HG03135 (cell line): ENCODE measurements at regions not wholly inside any gene's neighbourhood (a gene's known extent, or its start where the extent isn't known, plus 50 kb on each side); places are given as distances from the start of the nearest gene placed in this dataset.

Experiments used
- ATAC-seq: cut with Tn5 transposase; IDR thresholded peaks from one replicate; pipeline ENCODE4 v1.9.1; 2021; ENCODE audit warnings: mild to moderate bottlenecking, moderate library complexity; ENCODE audit not compliant: unreplicated experiment

DNA sequence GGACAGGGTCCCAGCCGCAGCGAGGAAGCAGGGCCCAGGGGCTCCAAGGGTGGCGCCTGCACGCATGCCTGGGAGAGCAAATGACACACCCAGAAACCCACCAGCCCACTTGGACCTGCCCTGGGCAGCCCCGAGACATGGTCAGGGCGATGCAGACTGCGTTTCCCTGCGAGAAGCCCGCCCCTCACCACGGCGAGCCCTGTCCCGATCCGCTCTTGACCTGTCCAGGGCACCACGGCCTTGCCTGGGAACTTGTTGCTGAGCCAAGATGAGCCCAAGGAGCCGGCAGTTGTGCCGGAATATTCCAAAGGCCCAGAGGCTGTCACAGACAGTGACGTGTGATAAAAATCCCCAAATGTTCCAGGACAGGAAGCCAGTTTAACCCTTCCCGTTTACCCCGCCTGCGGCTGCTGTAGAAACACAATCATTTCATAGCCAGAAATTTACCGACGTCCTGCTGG, 78.1 kb downstream of the SIK1 start:
- no peak for ATAC-seq

DNA sequence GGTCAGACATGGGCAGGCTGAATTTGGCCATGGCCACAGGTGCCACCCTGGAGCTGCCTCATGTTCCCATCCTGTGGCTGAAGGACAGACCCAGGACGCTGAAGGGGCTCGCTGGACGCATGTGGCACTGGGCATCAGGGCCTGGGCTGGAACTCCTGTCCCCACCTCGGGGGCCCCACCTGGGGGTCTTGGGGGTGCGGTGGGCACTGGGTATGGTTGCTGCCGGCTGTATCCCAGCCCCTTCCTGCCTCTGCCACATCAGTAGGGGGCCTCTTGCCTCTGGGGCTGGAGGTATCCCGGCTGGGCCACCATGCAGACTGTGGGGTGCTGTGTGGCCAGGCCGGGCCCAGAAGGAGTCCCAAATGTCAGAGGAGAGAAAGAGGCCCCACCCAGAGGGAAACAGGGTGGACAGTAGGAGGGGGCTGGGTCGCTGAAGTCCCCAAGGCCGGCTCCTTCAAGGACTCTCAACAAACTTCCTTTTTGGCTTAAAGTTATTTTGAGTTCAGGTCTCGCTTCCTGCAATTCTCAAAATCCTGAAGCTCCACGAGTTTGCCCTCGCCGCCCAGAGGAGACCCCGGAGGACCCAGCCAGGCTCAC, 78.7 kb downstream of the SIK1 start:
- ATAC-seq = no peak

DNA sequence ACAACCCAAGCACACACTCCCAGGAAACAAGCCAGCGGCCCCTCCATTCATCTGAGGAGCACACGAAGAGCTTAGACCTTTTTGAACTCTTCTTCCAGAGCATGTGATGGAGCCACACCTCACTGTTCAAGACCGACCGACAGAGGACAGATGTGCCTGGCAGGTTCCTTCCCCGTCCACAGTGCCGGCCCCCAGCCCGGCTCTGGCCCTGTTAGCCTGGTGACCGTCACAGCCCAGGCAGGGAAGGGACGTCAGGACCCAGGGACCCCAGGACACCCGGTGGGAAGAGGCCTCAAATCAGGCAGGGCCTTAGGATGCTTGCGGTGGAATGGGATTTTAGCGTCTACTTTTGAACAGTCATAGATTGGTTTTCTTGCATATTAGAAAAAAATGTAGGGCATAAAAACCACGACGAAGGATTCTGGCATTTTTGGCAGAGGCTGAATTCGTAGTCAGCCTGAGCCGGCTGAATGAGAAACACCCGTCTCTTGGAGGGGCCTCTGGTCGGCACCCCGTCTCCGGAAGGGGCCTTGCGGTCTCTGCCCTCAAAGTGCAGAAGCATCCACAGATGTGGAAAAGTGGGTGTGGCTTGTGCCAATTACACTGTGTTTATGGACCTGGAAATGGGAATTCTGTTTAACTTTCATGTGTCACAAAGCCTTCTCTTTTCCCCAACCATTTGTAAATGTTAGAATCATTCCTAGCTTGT, 79.3 kb downstream of the SIK1 start:
- ATAC-seq = no peak

DNA sequence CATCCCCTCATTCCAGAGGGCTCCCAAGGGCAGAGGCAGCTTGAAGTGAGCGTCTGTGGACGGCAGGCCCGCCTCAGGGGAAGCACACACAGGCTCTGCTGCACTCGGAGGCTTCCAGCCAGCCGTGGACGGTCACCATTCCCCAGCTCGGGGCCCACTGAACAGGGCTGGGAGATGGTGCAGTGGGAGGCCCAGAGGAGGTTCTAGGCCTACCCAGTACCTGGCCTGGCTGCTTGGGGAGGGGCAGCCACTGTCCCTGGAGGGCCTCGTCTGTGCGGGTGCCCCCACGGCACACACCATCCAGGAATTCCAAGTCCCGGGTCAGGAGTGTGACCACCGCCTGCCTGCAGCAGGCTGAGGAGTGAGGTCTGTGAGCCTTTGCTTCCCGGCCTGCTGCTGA, 80.4 kb downstream of the SIK1 start:
- no peak for ATAC-seq

DNA sequence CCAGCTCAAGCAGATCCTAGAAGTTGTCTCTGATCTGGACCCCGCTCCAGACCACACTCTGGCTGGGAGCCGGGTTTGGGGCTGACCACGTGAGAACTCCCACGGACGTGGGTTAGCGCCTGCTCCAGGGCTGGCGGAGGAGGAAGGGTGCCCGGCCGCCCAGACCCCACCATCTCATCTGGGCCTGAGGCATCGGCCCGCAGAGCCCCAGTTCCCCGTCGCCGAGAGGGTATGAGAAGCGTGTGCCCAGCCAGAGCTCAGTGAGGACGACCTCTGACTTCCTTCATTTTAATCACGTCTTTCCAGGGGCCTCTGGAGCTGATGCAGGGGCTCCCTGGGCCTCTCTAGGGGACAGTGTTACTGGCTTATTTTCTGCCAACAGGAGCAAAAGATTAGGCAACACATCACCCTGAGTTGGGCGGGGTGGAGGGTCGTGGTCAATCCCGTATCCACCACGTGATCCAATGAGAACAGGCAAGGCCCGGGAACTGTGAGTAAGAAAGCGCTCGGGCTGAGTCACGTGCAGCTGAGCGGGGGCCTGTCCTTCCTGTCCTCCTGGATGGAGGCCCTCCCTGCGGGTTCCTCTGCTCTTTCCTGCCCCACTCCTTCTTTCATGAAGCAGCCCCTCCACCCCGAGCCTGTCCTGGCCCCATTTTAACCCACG, 81.1 kb downstream of the SIK1 start:
- ATAC-seq = no peak

DNA sequence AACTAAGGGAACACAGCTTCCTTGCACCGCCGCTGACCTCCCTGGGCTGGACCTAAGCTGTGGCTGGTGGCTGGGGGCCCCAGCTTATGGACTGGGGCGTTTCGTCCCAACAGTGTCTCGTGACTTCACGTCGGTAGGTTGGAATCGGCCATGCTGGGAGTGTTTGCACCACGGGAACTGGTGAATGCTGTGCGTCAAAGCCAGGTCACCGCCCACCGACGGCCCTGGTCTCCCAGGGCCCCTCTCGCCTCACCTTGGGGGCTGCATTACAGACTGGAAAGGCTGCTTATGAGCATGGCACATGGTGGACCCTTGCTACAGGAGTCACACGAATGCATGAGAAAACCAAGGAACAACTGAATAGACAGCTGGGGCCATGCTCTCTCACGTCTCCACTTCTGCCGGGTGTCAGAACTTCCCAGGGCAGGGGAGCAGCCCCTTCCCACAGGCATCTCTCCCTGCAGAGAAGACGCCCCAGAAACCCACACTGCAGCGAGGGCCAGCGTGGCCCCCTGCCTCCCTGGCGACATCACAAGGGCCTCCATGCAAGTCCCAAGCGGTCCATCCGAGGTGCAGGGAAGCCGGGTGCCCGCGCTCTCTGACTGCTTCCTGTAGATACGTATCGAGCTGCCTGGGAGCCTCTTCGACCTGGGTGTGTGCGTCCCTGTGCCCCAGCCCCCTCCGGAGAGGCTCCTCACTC, 81.7 kb downstream of the SIK1 start:
- ATAC-seq = no peak

DNA sequence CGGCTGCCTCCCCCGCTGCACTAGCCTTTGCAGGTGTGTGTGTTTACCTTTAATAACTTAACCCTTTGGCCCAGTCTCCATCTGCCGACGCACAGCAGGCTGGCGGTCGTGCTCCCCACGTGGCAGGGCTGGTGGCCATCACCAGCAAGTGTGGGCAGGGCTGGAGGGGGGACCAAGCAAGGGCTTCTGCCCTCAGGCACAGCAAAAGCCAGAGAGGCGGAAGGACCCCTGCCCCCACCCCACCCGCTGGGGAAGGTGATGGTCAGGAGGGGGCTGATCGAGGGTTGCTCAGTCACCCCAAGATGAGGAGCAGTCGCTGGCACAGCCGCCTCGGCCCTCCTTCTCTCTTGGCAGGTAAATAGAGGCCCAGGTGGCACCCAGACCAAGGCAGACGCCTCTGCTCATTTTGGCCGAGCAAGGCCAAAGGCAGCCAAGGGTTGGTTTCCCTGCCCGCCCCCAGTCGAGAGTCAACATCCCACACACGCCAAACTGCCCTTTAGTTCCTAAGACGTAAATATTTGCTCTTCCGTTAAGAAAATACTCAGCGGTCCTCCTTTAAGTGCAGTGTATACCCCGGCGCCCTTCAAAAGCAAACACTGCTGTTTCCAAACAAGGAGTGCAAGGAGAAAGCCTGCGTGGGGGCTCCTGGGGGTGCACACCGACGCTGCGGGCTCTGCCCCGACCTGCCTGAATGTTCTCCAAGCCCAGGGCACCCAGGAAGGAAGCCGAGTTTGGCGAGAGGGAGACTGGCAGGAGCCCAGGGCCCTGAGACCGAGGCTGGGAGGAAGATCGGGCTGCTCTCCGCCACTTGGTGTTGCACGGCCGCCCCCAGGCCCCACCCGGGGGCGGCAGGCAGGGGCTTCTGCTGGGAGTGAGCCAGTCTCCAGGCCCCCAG, 82.7 kb downstream of the SIK1 start:
- no peak for ATAC-seq

DNA sequence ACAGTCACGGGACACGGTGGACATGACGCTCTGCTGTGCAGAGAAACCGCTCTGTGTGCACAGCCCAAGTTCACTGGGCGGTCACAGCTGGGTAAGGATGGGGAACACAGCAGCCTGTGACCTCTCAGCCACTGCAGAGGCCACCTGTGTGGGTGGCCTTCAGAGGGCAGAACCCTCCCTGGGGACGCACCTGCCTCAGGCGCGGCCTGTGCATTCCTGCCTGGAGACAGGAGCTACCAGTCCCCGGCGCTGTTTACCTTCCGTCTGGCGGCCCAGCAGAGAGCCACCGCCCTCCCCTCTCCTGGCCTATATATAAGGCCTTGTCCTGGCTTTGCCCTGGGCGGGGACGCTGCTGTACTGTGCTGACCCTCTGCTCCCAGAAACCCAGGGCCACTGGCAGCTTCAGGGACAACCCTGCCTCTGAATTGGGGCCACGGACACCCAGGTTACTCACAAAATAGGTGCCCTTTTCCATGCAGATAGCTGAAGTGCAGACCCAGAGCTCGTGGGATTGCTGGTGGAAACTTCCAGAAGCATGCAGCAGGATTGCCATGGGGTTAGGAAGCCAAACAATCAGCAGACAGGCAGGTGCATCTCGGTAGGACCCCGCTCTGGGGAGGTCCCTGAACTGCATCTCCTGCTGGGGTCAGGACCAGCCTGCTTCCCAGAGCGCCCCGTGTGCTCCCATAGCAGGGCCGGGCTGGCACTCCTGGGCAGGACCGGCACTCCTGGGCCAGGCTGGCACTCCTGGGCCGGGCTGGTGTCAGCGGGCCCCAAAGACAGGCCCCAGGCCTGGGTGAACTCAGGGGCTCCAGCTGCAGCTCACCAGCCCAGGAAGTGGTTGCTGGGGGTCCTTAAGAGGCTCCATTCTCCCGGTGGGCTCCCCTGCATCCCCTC, 83.6 kb downstream of the SIK1 start:
- no peak for ATAC-seq

DNA sequence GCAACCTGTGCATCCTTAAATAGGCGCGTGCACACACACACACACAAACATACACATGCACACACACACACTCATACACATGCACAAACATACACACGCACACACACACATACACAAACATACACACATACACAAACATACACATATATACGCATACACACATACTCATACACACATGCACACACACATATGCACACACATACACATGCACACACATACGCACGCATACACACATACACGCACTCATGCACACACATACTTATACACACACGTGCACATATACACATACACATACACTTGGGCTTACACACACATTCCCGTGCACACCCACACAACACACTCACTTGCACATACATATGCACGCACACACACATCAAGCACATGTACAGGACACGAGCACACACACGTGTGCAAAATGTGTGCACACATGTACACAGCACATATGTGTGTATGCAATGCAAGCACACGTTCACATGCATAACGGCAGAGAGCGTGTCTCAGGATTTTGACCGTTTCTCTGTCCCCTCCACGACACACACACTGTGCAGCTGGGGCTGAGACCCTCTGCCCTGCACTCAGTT, 84.5 kb downstream of the SIK1 start:
- no peak for ATAC-seq

DNA sequence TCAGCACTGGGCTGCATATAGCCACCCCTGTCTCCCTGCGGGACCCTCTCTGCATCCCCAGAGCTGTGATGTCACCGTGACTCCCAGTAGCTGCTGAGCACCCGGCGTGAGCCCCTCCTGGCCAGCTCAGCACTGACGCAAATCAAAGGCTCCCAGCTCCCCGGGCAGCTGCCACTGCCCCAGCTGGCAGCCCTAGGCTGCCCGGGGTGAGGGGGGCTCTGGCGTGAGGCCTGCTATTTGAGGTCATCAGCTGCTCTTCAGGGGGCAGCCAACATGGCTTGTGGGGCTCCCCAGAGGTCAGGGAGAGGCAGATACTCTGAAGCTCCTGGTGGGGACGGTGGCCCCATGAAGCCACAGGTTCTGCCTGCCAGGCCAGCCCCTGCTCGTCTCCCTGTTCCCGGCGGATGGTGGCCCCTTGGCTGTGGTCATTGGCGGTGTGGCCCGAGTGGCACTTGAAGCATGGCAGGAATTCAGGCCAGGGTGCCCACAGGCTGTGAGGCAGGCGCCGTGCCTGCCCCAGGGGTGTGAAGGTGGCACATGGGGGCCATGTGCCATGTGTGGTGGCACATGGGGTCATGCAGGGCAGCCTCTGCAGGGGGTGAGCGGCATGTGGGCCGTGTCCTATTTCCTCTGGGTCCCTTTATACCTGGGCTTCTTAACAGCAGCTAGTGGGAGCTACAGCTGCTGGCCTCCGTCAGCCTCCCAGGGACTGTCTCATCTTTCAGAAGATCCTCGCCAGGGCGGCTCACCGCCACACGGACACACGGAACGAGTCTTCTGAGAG, 85.4 kb downstream of the SIK1 start:
- no peak for ATAC-seq

DNA sequence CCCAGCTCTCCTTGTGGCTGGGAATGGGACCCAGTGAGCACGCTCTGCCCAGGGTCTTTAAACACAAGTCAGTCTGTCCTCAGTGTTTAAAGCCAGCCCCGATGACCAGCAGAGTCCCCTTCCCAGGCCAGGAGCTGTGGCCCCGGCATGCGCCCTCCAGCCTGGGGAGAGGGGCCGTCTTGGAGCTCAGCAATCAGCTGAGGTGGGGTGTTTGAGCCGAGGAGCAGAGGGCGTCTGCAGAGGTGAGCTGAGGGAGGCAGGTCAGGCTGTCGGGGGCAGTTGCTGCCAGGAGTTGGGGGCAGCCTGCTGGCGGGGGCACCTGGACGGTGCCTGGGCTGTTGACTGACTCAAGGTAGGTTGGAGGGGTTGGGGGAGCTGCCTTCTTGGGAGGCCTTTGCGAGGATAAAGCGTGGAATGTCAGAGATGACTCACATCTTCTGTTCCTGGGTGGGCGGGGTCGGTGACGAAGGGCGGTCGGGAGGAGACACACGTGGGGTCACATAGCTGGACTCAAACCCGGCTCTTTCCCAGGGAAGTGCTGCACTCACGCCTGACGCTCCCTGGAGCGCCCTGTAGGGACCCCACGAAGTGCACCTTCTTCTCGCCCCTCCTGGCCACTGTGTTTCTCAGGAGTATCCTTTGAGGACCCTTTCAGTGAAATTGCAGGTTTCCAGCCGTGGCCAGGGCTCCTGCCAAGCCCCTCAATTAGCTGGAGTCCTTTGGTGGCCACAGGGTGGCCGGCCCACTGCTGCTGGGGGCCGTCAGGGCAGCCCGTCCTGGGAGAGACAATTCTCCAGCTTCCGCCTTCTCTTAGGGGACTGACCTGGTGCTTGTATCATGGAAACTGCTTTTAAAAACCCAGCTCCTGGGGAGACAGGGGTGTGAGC, 86.2 kb downstream of the SIK1 start:
- ATAC-seq = no peak

DNA sequence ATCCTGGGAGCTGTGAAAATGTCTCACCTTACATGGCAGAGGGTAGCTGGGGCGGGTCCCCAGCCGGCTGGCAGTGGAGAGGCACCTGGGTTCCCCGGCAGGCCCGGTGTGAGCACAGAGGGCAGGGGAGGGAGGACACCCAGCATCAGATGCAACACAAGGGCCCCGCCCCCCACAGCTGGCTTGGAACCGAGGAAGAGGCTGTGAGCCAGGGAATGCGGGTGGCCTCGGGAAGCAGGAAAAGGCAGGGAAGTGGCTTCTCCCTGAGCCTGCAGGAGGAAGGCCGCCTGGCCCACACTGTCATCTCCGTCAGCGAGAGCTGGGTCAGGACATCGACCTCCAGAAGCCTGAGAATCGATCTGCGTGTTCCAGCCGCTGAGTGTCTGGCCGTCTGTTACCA, 87.3 kb downstream of the SIK1 start:
- no peak for ATAC-seq

DNA sequence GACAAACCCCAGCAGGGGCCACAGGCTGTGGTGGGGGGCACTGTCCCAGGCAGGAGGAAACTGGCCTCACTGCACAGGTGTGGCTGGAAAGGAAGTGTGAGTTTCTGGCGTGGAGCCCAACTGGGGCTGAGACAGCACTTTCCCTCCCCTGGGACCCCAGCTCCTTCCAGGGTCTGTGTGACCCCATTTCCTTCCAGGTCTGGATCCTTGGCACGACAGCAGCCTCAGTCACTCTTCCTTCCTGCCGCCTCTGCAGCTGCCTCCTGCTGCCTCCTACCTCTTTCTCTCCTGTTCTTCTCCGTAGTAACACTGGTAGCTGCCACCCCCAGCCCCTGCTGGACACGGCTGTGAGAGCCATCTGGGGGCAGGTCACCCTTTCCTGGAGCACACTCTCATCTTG, 88.0 kb downstream of the SIK1 start:
- no peak for ATAC-seq

DNA sequence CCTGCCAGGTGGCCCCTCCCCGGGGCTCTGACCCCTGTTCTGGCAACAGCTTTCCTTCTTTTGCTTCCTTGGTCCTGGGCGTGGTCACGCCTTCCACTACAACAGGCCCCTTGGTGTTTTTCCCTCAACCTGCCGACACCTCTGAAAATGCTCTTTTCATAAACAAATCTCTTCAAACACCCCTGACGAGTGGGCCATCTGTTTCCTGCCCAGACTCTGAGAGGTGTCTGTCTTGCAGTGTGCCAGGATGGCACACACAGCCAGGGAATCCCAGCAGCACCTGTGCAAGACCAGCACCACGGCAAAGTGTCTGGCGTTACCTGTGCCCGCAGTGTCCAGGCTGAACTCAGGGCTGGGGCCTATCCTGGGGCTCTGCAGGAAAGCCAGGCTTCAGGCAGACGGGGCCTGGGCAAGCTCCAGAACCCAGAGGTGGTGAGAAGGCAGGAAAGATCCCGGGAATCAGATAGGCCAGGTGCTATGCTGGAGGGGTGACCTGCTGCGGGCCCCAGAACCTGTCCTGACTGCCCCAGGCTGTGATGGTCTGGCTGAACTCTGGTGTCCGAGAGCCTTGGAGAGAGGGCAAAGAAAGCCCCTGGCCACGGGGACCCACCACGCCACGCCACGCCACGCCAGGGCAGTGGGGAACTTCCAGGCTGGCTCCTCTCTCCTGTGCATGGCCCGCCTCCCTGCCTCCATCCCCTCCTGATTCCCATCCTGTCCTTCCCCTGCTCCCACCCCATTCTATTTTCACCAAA, 88.9 kb downstream of the SIK1 start:
- ATAC-seq = no peak

DNA sequence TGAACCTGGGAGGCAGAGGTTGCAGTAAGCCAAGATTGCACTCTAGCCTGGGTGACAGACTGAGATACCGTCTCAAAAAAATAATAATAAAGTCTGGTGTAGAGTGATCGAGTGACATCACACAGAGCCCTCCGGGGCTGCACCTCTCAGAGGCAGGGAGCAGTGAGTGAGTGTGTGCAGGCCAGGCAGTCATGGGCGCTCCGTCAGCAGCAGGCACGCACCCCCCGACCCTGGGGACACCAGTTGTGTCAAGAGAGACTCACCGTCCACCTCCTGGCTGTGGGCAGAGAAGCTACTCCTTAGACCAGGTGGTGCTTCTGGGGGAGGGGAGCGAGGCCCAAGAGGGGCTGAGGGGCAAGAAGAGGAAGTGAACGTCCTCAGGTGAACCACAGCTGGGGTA, 91.8 kb downstream of the SIK1 start:
- no peak for ATAC-seq

DNA sequence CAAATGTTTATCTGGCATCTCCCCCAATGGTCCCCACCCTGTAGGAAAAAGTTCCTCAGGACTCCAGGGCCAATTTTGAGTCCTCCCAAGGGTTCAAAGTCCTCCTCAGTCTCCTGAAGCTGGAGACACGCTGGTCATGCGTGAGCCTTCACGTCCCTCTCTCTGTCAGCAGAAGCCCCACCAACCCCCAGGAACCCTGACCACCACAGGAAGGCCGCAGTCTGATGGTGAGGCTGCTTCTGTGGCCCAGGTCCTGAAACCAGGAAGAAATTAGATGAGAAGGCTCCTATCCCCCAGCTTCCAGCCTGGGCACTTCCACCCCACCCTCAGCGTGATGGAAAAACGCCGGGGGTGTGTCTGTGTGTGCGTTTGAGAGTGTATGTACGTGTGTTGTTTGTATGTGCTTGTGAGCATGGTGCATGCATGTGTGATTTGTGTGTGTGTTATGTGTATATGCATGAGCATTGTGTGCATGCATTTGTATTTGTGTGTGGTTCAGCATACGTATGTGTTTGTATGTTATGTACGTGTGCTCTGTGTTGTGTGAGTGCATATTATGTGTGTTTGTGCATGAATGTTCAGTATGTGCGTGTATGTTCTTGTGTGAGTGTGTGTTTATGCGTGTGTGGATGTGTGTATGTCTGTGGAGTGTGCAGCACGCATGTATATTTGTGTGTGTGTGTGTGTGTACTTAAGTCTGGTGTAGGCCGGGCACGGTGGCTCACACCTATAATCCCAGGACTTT, 92.5 kb downstream of the SIK1 start:
- ATAC-seq = no peak
